ENCODE measurements at regions not wholly inside any gene's neighbourhood (a gene's known extent, or its start where the extent isn't known, plus 50 kb on each side); places are given as distances from the start of the nearest gene placed in this dataset.

DNA sequence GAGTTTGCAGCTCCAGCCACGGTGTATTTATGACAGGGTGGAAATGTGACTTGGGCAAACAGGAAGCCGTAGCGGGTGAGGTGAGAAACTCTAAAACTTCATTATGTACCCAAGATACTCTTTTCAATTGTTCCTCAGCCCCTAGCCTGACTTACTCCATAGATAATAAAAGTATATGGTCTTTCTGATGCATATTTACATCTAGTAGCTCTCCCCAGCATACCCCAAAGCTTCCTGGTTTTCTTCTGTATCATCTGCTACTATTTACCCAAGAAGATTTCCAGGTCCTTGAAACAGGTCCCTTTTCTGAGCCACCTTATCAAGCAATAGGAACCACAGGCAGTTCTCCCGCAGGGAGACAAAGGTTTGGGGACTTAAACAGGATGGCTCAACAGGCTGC is 201.5 kb upstream of the ESRRG start:
- TF ChIP-seq, protein P1, sequence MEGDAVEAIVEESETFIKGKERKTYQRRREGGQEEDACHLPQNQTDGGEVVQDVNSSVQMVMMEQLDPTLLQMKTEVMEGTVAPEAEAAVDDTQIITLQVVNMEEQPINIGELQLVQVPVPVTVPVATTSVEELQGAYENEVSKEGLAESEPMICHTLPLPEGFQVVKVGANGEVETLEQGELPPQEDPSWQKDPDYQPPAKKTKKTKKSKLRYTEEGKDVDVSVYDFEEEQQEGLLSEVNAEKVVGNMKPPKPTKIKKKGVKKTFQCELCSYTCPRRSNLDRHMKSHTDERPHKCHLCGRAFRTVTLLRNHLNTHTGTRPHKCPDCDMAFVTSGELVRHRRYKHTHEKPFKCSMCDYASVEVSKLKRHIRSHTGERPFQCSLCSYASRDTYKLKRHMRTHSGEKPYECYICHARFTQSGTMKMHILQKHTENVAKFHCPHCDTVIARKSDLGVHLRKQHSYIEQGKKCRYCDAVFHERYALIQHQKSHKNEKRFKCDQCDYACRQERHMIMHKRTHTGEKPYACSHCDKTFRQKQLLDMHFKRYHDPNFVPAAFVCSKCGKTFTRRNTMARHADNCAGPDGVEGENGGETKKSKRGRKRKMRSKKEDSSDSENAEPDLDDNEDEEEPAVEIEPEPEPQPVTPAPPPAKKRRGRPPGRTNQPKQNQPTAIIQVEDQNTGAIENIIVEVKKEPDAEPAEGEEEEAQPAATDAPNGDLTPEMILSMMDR (conservative IDR thresholded peaks at IDR 0.05; ENCODE audit: low read length): no peak
- no peak for TF ChIP-seq EZH2phosphoT487 (IDR thresholded peaks at IDR 0.05; ENCODE audit: borderline replicate concordance)

Measured in Loucy (cell line).